Gastroesophageal sphincter (tissue), 3 donors: ENCODE measurements at regions not wholly inside any gene's neighbourhood (a gene's known extent, or its start where the extent isn't known, plus 50 kb on each side); places are given as distances from the start of the nearest gene placed in this dataset.

Source experiments
- CTCF ChIP-seq, 4 experiments: fragments of 200-600 bp in 2 of 4; fragments of 450-650 bp in 2 of 4; sonication (generic) in 1 of 4; IDR thresholded peaks; one replicate each; pipeline ENCODE4 v1.5.1; 2017 to 2019; ENCODE audit warnings: antibody characterized with exemption in 4 of 4, mild to moderate bottlenecking in 2 of 4, moderate library complexity in 2 of 4
- EP300 ChIP-seq: sonication (generic); formaldehyde crosslinking; IDR thresholded peaks from one replicate; pipeline ENCODE4 v1.6.1; 2017; ENCODE audit warnings: antibody characterized with exemption, mild to moderate bottlenecking
- POLR2A ChIP-seq, 2 donors: fragments of 450-650 bp; IDR thresholded peaks; one replicate each; pipeline ENCODE4 v1.6.1; 2017; ENCODE audit warnings: antibody characterized with exemption in 2 of 2, mild to moderate bottlenecking in 2 of 2, moderate library complexity in 1 of 2
- POLR2AphosphoS5 ChIP-seq: sonication (generic); formaldehyde crosslinking; IDR thresholded peaks from one replicate; pipeline ENCODE4 v1.6.1; 2017; ENCODE audit warnings: antibody characterized with exemption

GRCh38 chr15:59762558-59762957, 73.4 kb upstream of the BNIP2 start:
- TF ChIP-seq CTCF (IDR thresholded peaks at IDR 0.05) (no peak), POLR2A (IDR thresholded peaks at IDR 0.05) (no peak), EP300 (no peak), POLR2AphosphoS5 (no peak)
